ENCODE measurements at regions not wholly inside any gene's neighbourhood (a gene's known extent, or its start where the extent isn't known, plus 50 kb on each side); places are given as distances from the start of the nearest gene placed in this dataset.
"Not testable (repeated sequence)": the region's sequence is repeated elsewhere in the genome, so short reads cannot be mapped to it uniquely, and the experiment has no call there.

GRCh38 chrX:86887341-86887740, 630.3 kb upstream of the KLHL4 start:
- DNase-seq: no peak

- no peak for DNase-seq
Measured at GRCh38 chrX:86910027-86910426, 607.6 kb upstream of the KLHL4 start.

GRCh38 chrX:86910602-86911311, 606.8 kb upstream of the KLHL4 start:
- no peak for DNase-seq

GRCh38 chrX:86914569-86914968, 603.0 kb upstream of the KLHL4 start:
- DNase-seq: no peak

- no peak for DNase-seq
Measured at GRCh38 chrX:86917959-86918358, 599.6 kb upstream of the KLHL4 start.

GRCh38 chrX:86930419-86930818, 587.2 kb upstream of the KLHL4 start:
- DNase-seq: no peak

GRCh38 chrX:86935988-86936387, 581.6 kb upstream of the KLHL4 start:
- DNase-seq: no peak

GRCh38 chrX:86946569-86946968, 571.0 kb upstream of the KLHL4 start:
- peak; percentile 4 for DNase-seq

GRCh38 chrX:86964321-86964720, 553.3 kb upstream of the KLHL4 start:
- no peak for DNase-seq

GRCh38 chrX:86981326-86981879, 536.2 kb upstream of the KLHL4 start:
- no peak for DNase-seq

GRCh38 chrX:86987351-86987750, 530.3 kb upstream of the KLHL4 start:
- not testable (repeated sequence) for DNase-seq

GRCh38 chrX:87003031-87003430, 514.6 kb upstream of the KLHL4 start:
- no peak for DNase-seq

- no peak for DNase-seq
Measured at GRCh38 chrX:87005183-87005582, 512.4 kb upstream of the KLHL4 start.

- no peak for DNase-seq
Measured at GRCh38 chrX:87005885-87006284, 511.7 kb upstream of the KLHL4 start.

GRCh38 chrX:87006561-87006960, 511.0 kb upstream of the KLHL4 start:
- no peak for DNase-seq

- no peak for DNase-seq
Measured at GRCh38 chrX:87017210-87017609, 500.4 kb upstream of the KLHL4 start.

- DNase-seq: not testable (repeated sequence)
Measured at GRCh38 chrX:87033115-87033514, 484.5 kb upstream of the KLHL4 start.

GRCh38 chrX:87045352-87045751, 472.2 kb upstream of the KLHL4 start:
- DNase-seq: no peak

GRCh38 chrX:87049567-87049966, 468.0 kb upstream of the KLHL4 start:
- DNase-seq: no peak

GRCh38 chrX:87063642-87064041, 454.0 kb upstream of the KLHL4 start:
- no peak for DNase-seq

GRCh38 chrX:87064502-87064901, 453.1 kb upstream of the KLHL4 start:
- no peak for DNase-seq

GRCh38 chrX:87067795-87068369, 449.7 kb upstream of the KLHL4 start:
- DNase-seq: no peak

- DNase-seq: no peak
Measured at GRCh38 chrX:87078231-87078630, 439.4 kb upstream of the KLHL4 start.

- DNase-seq: no peak
Measured at GRCh38 chrX:87098477-87098876, 419.1 kb upstream of the KLHL4 start.
